Peyer's patch (tissue), 4 donors: ENCODE measurements at regions not wholly inside any gene's neighbourhood (a gene's known extent, or its start where the extent isn't known, plus 50 kb on each side); places are given as distances from the start of the nearest gene placed in this dataset.

Experiments
- DNase-seq, 3 donors: peaks; one replicate each; pipeline ENCODE4 v3.0.0-alpha.2; 2017 to 2019
- H3K27ac ChIP-seq, 4 donors: fragments of 200-600 bp; sonication (generic); one replicate each; pipeline ENCODE4 v1.5.1; 2016 to 2019
- H3K27me3 ChIP-seq, 2 donors: fragments of 200-600 bp; sonication (generic); one replicate each; pipeline ENCODE4 v1.5.1; 2019
- H3K36me3 ChIP-seq, 3 donors: fragments of 200-600 bp; sonication (generic); one replicate each; pipeline ENCODE4 v1.5.1; 2016 to 2019
- H3K4me1 ChIP-seq, 4 donors: fragments of 200-600 bp; sonication (generic); one replicate each; pipeline ENCODE4 v1.5.1; 2016 to 2019
- H3K4me3 ChIP-seq, 4 donors: fragments of 200-600 bp; sonication (generic); 1 replicate in 3 of 4; 2 replicates in 1 of 4; pipeline ENCODE4 v1.5.1; 2016 to 2019; ENCODE audit warnings: mild to moderate bottlenecking in 1 of 4
- H3K9me3 ChIP-seq, 4 donors: fragments of 200-600 bp; sonication (generic); one replicate each; pipeline ENCODE4 v1.5.1; 2016 to 2019; ENCODE audit warnings: mild to moderate bottlenecking in 1 of 4
- CTCF ChIP-seq, 6 experiments: fragments of 450-650 bp in 4 of 6; fragments of 200-600 bp in 2 of 6; sonication (generic) in 1 of 6; IDR thresholded peaks; one replicate each; pipeline ENCODE4 v1.5.1; 2017 to 2019; ENCODE audit warnings: antibody characterized with exemption in 6 of 6, mild to moderate bottlenecking in 3 of 6, moderate library complexity in 1 of 6
- POLR2A ChIP-seq, 2 donors: fragments of 450-650 bp; IDR thresholded peaks; one replicate each; pipeline ENCODE4 v1.5.1; 2017; ENCODE audit warnings: antibody characterized with exemption in 2 of 2, mild to moderate bottlenecking in 2 of 2, moderate library complexity in 2 of 2

GRCh38 chr1:55879346-55879745 is 664.2 kb upstream of the USP24 start:
- no peak overlapping the region for H3K4me3 ChIP-seq
- H3K9me3 ChIP-seq, result no peaks in the 10 kb centered on the region
- DNase-seq, result no peak
- TF ChIP-seq CTCF (IDR thresholded peaks at IDR 0.05) (no peak), POLR2A (IDR thresholded peaks at IDR 0.05) (no peak)
- no peak overlapping the region for H3K27ac ChIP-seq
- H3K36me3 ChIP-seq, result no peaks in the 10 kb centered on the region
- H3K4me1 ChIP-seq, result no peaks in the 10 kb centered on the region
- no peaks in the 10 kb centered on the region for H3K27me3 ChIP-seq

- H3K4me3 ChIP-seq, result no peak overlapping the region
- H3K9me3 ChIP-seq, result no peaks in the 10 kb centered on the region
- H3K4me1 ChIP-seq, result no peaks in the 10 kb centered on the region
- no peaks in the 10 kb centered on the region for H3K27me3 ChIP-seq
- H3K27ac ChIP-seq, result no peak overlapping the region
- no peak for TF ChIP-seq CTCF (IDR thresholded peaks at IDR 0.05)
- TF ChIP-seq POLR2A (IDR thresholded peaks at IDR 0.05), result no peak
- DNase-seq, result no peak
- H3K36me3 ChIP-seq, result no peaks in the 10 kb centered on the region
Observed at GRCh38 chr1:55877437-55878232, 662.5 kb upstream of the USP24 start.

- no peak for DNase-seq
- no peak overlapping the region for H3K27ac ChIP-seq
- no peaks in the 10 kb centered on the region for H3K27me3 ChIP-seq
- TF ChIP-seq CTCF (IDR thresholded peaks at IDR 0.05), result no peak
- no peak for TF ChIP-seq POLR2A (IDR thresholded peaks at IDR 0.05)
- no peaks in the 10 kb centered on the region for H3K36me3 ChIP-seq
- H3K4me1 ChIP-seq, result no peaks in the 10 kb centered on the region
- H3K4me3 ChIP-seq, result no peak overlapping the region
- no peaks in the 10 kb centered on the region for H3K9me3 ChIP-seq
Observed at GRCh38 chr1:55876276-55877060, 661.3 kb upstream of the USP24 start.

DNA sequence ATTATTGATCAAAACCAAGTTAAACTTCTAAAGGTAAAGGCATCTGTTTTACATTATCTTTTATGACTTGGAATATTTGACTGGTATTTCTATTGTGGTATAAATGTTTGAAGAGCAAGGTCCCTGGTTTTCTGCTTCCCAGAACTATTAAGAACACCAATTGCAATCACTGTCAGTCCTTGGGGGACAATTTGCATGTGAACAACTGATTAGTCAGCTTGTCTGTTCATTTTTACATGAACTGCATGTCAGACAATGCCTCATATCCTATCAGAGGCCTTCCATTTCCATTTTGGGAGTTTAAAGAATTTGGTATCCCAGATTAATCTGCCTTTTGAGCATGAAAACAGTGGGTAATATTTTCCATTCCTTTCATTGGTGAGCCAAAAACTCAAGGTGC is 654.9 kb upstream of the USP24 start:
- H3K27me3 ChIP-seq, result no peaks in the 10 kb centered on the region
- DNase-seq, result no peak
- H3K4me1 ChIP-seq, result no peaks in the 10 kb centered on the region
- H3K36me3 ChIP-seq, result no peaks in the 10 kb centered on the region
- no peak overlapping the region for H3K4me3 ChIP-seq
- TF ChIP-seq CTCF (IDR thresholded peaks at IDR 0.05), result no peak
- TF ChIP-seq POLR2A (IDR thresholded peaks at IDR 0.05), result no peak
- no peaks in the 10 kb centered on the region for H3K9me3 ChIP-seq
- no peak overlapping the region for H3K27ac ChIP-seq

DNA sequence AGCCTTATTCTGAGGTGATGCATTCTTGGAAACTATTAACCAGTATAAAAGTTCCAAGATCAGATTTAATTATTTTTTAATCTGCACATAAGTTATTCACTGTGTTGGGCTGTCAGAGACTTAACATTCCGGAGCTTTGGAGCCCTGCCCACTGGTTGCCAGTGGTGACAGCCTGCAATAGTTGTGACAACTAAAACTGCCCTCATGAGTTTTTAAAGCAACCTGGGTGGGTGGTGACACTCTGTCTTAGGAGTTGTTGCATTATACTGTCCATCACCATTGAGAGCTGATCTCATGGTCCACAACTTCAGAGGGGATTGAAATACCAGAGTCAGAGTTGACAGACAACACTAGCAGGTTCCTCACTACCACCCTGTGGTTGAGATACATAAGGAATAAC is 653.9 kb upstream of the USP24 start:
- no peak for DNase-seq

More for the DNA sequence above, 653.9 kb upstream of the USP24 start:
- H3K9me3 ChIP-seq, result no peaks in the 10 kb centered on the region
- no peaks in the 10 kb centered on the region for H3K36me3 ChIP-seq
- no peak overlapping the region for H3K27ac ChIP-seq
- H3K4me1 ChIP-seq, result no peaks in the 10 kb centered on the region
- TF ChIP-seq CTCF (IDR thresholded peaks at IDR 0.05), result no peak
- TF ChIP-seq POLR2A (IDR thresholded peaks at IDR 0.05), result no peak
- H3K27me3 ChIP-seq, result no peaks in the 10 kb centered on the region
- no peak overlapping the region for H3K4me3 ChIP-seq
